Activated effector memory CD4-positive, alpha-beta T cell treated with anti-CD3 and anti-CD28 coated beads, Interleukin-2, amount 50 U/mL, for 16 hours (primary cell): ENCODE measurements at regions not wholly inside any gene's neighbourhood (a gene's known extent, or its start where the extent isn't known, plus 50 kb on each side); places are given as distances from the start of the nearest gene placed in this dataset.
"Not testable (repeated sequence)": the region's sequence is repeated elsewhere in the genome, so short reads cannot be mapped to it uniquely, and the experiment has no call there.

Experiments
- DNase-seq: peaks from one replicate; pipeline ENCODE4 v3.0.0-alpha.2; 2020

DNA sequence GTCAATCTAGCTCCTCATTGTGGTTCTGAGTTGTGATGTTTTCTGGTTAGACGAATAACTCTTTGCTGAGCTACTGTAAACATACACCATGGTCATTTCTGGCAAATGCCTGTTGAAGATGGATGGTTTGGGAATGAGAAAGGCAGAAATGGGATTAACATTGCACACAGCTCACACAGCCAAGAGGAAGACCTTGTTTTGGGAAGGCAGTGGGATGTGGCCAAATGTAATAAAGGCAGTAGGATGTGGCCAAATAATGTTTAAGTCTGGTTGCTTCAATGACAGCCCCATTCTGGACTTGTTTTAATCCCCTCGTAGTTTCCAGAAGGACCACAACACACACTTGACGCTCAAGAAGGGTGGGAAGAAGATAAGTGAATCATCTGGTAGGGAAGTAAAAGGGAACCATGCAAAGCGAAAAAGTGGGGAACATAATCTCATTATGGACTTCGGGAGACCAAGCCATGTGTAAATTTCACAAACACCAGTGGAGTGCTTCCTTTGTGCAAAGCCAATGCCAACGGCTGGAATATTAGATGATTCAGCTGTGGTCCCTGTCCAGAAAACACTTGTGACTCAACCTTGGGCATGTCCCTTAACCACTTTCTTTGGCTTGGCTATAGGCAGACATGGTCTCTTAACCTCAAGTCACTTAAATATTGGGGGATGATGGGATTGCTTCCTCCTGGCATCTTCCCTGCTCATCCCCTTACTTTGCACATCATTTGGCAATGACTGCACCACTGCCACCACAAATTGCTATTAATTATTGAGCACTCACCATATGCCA, 284.4 kb upstream of the CRY1 start:
- no peak for DNase-seq

DNA sequence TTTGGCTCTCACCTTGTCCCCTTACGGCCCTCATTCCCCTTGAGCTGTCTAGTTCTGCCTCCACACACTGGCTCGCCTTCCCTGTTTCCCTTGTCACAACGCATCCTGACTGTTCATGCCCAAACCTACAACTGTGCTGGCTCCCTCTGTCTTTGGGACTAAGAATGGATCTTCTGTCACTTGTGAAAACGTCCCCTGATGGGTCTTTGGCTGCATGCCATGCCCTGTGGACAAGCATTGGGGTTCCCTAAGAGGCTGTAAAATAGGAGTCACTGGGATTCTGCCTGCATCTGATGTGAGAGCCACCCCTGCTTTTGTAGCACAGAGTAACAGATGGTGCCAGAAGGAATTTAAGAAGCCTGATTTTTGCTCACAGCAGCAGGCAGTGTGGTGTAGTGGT, 285.3 kb upstream of the CRY1 start:
- DNase-seq, result no peak

DNA sequence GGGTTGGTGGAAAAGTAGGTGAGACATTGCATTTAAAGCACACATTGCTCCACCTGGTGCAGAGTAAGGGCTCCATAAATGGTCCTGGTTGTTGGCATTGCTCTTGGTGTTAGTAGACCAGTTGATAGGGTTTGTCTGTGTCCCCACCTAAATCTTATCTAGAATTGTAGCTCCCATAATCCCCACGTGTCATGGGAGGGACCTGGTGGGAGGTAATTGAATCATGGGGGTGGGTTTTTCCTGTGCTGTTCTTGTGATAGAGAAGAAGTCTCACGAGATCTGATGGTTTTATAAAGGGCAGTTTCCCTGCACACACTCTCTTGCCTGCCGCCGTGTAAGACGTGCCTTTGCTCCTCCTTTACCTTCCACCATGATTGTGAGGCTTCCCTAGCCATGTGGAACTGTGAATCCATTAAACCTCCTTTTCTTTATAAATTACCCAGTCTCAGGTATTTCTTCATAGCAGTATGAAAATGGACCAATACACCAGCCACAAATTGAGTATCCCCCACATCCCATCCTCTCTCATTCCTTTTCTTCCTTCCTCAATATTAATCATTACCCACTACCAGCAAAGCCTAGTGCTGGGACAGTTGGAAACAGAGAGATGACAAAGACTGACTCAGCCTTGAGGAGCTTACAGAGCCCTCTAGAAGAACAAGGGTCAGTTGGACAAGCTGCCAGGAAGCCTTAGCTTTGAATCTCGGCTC, 285.9 kb upstream of the CRY1 start:
- not testable (repeated sequence) for DNase-seq

DNA sequence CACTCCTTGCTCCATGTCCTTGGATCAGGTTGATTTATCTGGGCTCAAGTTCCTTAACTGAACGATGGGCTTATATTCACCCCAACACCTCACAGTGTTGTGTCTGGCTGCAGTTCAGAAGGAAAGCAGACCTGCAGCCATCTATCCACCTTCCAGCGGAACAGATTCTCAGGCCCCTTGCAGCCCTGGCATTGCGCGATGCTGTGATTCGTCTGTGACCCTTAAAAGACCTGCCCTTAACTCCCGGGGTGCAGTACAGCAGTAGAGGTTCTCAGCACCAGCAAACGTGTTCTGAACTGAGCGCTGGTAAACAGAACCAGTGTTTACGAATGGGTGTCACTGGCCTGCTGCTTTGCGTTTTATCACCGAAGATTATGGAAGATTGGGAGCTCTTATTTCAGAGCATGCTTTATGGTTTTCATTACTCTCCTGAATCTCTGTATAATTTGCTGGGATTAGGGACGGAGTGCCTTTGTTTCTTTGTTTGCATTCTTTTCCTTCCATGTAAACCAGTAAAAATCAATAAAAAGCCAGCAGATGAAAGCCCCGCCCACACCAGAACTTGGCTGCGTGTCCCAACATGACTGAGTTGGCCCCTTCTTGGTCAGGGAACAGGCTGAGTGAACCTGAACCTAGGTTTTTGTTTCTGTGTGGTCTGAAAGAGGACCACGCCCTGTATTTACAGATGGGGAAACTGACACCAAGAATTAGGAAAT, 286.7 kb upstream of the CRY1 start:
- DNase-seq, result no peak

DNA sequence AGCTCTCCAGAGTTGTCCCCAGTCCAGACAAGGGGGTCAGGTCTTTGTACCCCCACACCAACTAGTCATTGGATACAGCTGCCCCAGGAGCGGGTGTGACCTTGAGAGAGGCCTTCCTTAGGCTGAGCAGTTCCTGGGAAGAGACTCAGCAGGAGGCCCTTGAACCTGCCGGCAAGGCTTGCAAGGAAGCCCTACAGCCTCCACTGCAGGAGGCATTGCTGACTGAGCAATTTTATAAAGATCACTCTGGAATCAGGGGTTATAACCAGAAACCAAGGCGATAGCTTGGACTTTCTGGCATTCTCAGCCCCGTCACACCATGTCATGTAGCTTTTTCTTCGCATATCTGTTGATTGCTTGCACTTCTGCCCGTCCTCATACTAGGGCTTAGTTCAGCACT, 291.3 kb upstream of the CRY1 start:
- no peak for DNase-seq

DNA sequence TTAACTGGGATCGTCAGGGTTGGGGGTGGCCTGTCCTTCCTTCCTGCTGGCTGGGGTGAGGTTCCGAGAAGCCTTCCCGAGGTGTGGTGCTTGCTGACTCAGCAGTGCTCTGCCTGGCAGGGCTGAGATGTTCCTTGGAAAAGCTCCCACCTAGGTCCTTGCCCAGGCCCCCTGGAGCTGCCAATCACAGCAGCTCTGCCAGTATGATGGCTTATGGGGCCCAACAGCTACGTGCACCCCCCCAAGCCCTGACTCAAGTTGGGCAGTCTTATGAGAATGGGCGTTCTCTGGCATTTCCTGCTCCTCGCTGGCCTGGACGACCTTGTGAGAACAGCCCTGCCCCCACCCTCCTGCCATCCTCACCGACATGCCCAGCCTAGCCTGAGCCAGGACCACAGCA, 292.2 kb upstream of the CRY1 start:
- no peak for DNase-seq

DNA sequence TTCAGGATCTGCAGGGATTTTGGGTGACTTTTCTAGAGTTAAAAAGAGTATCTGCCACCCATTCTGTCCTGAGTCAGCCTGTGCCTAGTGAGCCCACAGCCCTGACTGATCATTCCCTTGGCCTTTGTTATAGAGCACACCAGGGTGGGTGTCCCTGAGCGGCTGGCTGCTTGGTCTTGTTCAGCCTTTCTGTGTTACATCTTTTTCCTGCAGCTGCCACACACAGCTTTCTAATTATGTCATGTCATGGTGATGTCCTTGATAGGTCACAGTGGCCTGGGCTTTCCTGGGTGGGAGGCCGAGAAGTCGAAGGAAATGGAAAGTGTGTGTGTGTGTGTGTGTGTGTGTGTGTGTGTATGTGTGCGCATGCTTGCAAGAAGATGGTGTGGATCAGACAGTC, 293.2 kb upstream of the CRY1 start:
- DNase-seq, result no peak

DNA sequence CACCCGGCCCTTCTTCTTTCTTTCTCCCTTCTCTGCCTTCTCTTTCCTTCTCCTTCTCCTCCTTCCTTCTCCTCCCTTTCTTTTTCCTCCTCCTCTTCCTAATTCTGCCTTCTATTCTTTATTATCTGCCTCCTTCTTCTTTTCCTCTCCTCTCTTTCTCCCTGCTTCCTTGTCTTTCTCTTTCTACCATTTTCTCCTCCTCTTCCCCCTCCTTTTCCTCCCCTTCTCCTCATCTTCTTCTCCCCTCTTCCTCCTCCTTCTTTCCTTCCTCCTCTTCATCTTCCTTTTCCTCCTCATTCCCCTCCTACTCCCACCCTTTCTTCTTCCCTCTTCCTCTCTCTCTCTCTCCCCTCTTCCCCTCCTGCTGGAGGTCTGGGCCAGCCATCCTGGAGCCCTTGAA, 294.9 kb upstream of the CRY1 start:
- no peak for DNase-seq

DNA sequence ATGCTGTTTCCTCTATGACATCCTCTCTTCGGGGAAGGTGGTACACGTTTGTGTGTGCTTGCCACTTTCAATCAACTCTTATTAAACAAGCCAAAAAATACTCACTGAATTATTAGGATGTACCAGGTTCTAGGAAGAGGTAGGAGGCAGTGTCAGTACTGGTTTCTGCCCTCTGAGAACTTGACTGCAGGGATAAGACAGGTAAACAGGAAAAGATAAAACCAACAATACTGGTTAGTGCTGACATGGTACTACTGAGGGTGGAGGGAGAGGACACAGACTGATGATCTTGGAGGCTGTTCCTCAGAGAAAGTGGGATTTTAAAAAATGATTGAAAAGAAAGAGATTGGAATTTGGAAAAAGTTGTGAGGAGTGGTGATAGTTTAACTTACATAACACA, 295.2 kb upstream of the PWP1 start:
- DNase-seq, result no peak

DNA sequence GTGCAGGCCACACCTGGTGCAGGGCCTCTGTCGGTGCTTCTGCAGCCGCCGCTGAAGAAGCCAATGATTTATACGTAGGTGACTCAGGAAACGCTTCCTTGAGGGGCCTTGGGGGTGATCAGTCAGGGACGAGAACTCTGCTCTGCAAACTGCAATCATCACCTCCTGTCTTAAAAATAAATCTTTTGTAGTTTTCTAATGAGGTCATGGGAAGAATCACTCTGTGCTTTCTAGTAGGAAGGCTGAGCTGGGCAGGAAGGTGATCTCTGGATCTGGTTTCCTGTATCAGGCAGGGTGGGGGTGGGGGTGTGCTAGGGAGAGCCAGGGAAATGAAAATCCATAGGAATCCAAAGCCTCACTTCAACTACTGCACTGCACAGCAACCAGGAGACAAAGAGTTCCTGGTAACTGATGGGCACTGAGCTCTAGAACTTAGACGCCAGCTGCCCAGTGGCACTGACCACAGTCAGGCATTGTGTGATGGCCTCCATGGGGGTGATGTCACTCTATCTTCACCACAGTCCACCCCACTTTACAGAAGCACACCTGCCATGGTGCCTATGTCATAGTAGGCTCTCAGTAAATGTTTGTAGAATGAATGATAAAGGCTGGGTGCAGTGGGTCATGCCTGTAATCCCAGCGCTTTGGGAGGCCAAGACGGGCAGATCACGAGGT, 292.4 kb upstream of the PWP1 start:
- DNase-seq, result no peak

DNA sequence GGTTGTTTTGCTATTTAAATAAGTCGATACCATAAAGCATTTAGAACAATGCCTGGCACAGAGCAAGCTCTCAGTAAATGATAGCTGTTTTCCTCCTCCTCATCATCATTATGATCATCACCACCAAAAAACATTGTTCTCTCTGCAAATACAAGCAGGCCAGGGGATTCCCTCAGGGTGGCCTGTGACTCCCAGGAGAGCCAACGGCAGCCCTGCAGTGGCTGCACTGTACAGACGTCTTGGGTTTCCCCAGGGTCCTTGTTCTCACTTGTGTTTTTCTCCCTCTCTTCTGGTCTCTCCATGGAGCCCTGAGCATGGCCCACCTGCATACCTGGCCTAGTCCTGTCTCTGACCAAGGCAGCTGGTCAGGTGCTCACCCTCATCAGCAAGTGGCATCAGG, 290.9 kb upstream of the PWP1 start:
- DNase-seq, result no peak

DNA sequence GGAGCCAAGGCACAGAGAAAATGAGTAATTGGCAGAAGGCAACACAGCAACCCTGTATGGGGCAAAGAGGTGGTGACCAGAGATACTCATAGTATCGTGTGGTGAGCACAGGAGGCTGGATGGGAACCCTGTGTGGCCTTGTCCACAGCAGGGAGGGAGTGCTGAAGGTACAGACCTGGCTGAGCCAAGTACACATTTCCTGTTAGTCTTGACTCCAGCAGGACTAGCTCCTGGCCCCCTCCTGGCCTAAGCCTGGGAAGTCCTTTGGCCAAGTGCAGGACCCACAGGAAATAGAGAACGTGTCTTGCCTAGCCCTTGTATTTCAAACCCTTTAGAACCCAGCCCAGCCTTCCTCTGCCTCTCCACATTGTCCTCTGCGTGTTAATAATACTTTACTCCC, 289.8 kb upstream of the PWP1 start:
- no peak for DNase-seq

DNA sequence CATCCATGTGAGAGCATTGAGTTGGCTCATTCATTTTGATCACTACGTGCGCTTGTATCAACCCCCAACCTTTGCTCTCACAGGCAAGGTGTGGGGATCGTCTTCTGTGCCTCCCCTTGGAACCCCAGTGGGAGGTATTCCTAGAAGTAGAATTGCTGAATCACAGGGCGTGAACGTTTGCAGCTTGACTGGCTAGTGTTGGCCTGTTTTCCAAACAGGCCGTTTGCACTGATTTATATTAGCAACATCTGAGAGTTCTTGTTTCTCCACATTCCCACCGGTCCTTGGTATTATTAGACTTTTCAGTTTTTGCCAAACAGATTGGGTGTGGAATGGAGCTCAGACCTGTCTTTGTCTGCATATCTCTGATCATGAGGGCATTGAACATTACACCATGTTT, 288.6 kb upstream of the PWP1 start:
- DNase-seq, result no peak

DNA sequence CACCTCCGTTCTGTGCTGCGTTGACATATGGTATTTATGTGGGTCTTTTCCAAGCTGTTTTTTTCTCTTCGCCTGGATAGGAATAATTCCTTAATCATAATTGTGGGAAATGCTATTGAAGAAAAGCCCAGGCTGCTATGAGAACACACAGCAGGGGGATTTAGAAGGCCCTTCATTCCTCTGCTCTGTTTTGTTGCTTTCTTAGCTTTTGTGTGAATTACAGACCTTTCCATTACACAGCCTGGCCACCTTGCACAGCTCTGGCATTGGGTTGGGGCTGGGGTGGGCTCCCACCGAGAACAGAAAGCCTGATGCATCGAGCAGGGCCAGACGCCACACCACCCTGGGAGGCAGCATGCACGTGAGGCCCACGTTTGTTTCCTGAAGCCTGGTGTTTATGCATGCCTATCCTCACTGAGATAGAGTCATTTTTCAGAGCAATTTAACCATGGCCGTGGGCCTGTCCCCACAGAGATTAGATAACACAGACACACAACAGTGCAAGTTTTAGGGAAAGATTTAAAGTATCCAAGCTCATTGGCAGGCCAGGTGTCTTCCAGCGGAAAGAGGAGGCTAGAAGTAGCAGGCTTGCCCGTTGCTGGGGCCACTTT, 287.6 kb upstream of the PWP1 start:
- no peak for DNase-seq

DNA sequence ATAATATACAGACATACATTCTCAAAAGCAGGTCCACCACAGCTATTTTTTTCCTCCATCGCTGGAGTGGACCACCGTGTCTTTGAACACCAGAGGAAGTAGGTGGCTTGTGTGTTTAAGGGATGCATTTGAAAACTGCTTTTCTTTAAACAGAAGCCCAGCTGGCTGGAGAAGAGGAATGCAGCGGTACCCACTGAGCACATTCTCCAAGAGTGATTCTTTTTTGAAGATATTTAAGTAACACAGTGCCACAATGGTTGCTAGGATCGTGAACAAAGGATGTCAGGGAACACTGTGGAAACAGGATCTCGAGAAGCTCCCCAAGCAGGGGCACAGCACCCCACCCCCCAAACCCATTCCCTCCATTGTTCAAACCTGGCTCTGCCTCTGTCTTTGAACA, 286.6 kb upstream of the PWP1 start:
- DNase-seq, result no peak

DNA sequence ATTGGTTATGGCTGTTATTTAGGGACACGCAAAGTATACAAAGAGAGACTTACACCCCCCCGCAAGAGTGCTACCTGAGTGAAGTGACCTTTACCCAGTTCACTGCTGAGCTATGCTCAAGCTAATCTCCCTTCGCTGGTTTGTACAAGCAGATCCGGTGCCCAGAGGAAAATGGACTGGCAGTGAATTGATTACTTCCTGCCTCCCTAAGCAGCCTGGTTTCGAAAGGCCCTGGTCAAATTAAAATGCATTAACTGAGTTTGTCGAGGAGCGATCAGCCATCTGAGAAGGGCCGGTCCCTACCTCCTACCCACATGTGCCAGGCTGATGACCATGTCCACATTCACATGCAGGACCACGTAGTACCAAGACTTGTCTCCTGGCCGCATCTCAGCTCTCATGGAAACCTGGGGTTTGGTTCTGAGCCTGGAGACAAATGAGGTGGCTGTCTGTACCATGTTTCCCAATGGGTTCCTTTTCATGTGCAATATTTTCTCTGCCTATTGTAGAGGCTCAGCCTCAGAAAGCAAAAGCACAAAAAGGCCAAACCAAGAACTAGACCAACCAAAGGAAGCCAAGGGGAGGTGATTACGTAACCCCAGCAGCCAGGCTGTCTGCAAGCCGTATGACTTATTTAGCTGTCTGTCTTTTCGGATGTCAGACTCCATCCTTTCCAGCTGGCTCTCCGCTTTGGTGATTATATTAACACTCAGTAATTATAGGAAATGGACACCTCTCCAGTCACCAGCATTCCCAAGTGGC, 284.7 kb upstream of the PWP1 start:
- DNase-seq, result no peak

DNA sequence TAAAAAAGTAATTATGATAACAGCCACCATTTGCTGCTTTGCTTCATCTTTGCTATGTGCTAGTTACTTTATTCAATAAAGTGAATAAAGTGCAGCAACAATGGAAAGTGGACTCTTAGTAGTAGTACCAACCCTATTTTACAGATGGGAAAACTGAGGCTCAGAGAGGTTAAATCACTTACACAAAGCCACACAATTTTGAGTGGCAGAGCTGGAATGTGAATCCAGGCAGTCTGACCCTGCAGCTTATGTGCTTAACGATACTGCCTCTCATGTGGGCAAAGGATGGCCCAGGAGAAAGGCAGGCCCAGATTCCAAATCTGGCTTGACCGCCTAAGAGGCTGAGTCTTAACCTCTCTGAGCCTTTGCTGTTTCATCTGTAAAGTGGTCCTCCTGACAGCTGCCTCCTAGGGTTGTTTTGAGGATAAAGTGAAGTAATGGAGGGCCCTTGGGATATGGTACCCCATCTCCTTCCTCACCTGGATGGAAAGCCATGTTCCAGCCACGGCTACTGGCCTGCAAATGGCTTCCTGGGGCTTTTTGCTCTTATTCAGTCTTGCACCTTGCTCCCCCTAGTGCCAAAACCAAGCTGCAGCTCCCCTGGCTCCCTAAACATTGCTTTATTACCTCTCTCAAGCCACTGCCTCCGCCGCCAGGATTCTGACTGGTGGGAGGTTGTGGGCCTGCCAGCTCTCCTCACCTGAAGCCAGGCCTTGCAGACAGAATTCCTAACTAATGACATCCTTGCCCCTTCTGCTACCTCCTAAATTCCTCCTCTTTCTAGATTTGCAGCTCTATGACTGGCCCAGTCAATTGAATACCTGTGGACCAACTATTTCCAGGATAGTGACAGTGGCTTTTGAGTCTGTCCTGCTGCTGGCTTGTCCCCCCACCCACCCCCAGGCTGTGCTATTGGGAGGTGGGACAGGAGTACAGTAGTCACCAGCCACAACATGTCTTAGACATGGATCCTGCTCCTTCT, 283.3 kb upstream of the PWP1 start:
- peak; percentile 82 for DNase-seq

DNA sequence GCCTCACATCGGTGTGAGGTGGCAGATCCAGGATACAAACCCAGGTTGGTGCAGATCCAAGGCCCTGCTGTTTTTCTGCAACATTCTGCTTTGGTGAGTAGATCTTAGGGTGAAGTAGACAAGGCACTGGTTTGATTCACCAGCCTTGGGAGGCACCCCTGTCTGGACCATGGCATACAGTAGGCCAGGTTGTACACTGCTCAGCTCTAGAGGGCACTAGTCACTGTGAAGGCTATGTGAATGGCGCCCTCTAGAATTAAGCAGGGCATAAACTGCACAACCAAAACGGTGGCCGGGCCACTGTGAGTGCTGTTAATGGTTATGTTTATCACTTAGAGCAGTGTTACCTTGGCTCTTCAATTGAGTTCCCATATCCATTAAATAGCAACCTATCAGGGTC, 280.6 kb upstream of the PWP1 start:
- DNase-seq, result no peak

DNA sequence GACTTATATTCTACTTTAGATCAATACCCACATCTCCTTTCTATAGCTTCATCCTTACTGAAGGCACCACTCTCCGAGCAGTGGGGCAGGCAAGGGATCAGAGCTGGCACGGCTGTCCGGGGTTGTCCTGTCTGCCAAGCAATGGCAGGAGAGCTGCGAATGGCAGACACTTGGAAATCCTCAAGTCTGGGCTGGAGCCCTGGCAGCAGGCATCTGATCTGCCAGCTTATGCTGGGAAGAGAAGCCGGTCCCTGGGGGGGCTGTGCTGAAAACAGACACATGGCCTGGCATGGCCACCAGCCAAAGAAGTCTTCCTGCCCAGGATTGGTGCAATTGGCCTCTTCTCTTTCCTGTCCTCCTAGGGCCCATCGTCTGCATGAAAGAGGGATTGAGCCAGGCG, 280.2 kb upstream of the PWP1 start:
- DNase-seq, result no peak

DNA sequence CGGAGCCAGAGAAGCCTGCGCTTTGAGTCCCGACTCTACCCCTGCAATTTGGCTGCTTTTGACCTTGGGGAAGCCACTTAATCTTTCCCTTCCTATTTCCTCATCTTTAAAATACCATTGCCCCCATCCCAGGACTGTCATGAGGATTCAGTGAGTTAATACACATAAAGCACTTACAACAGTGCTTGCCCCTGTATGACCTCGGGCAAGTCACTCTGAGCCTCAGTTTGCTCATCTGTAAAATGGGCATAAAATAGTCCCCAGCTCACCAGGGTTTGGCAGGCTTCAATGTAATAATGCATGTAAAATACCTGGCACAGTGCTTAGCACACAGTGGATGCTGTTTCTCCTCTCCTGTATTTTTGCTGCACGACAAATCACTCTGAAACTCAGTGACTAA, 278.7 kb upstream of the PWP1 start:
- no peak for DNase-seq
